Tibial nerve (tissue), 4 donors: ENCODE measurements at regions not wholly inside any gene's neighbourhood (a gene's known extent, or its start where the extent isn't known, plus 50 kb on each side); places are given as distances from the start of the nearest gene placed in this dataset.

Experiments
- DNase-seq, 2 donors: peaks; one replicate each; pipeline ENCODE4 v3.0.0-alpha.2; 2019; ENCODE audit warnings: low spot score in 2 of 2
- H3K27ac ChIP-seq, 4 donors: fragments of 200-600 bp; sonication (generic) in 3 of 4; one replicate each; pipeline ENCODE4 v1.5.1; 2017 to 2019; ENCODE audit warnings: mild to moderate bottlenecking in 1 of 4
- H3K27me3 ChIP-seq, 2 donors: fragments of 200-600 bp; sonication (generic) in 1 of 2; one replicate each; pipeline versions ENCODE4 v1.5.1 to v1.6.0; 2017 to 2019
- H3K36me3 ChIP-seq, 3 donors: fragments of 200-600 bp; sonication (generic); one replicate each; pipeline ENCODE4 v1.5.1; 2018 to 2019
- H3K4me1 ChIP-seq, 4 donors: fragments of 200-600 bp; sonication (generic) in 3 of 4; one replicate each; pipeline ENCODE4 v1.5.1; 2017 to 2019
- H3K4me3 ChIP-seq, 4 donors: fragments of 200-600 bp; sonication (generic) in 3 of 4; one replicate each; pipeline ENCODE4 v1.5.1; 2017 to 2019; ENCODE audit warnings: mild to moderate bottlenecking in 1 of 4, moderate library complexity in 1 of 4
- H3K9me3 ChIP-seq, 4 donors: fragments of 200-600 bp; sonication (generic) in 3 of 4; one replicate each; pipeline ENCODE4 v1.5.1; 2017 to 2019
- EP300 ChIP-seq, 2 donors: sonication (generic); formaldehyde crosslinking; IDR thresholded peaks; one replicate each; pipeline ENCODE4 v1.6.1; 2017; ENCODE audit warnings: antibody characterized with exemption in 2 of 2, mild to moderate bottlenecking in 1 of 2
- POLR2A ChIP-seq, 2 donors: fragments of 450-650 bp; IDR thresholded peaks; one replicate each; pipeline ENCODE4 v1.6.1; 2017; ENCODE audit warnings: antibody characterized with exemption in 2 of 2, mild to moderate bottlenecking in 2 of 2, moderate library complexity in 2 of 2
- WGBS, 2 donors: methylation state at CpG; one replicate each; pipeline ENCODE4 v1.1.5; 2018; 5-methylcytosine and 5-hydroxymethylcytosine counted together
- TF ChIP-seq, protein P1 (sequence below), 5 experiments: fragments of 200-600 bp in 3 of 5; fragments of 450-650 bp in 2 of 5; sonication (generic) in 3 of 5; IDR thresholded peaks; one replicate each; pipeline ENCODE4 v1.5.1; 2016 to 2019; ENCODE audit warnings: antibody characterized with exemption in 5 of 5, mild to moderate bottlenecking in 3 of 5, moderate library complexity in 2 of 5

DNA sequence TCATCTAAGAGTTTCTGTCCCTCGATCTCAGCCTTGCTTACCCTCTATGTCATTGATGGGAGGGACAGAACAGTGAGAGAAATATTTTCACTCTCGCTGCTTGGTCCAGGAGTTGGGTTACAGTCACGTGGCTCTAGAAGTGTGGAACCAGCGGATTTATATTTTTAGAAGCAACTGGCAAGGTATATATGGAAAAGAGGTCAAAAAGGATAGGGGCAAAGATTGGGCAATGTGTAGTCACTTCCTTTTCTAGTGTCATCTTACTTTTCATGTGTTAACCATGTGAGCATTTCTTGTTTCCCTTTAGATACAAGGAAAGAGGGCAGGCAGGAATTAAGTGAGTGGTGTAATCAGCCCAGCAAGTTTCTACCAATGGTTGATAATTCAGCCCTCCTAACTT lies 111.5 kb upstream of the ZNF366 start:
- H3K4me1 ChIP-seq = no peaks in the 10 kb centered on the region
- no peaks in the 10 kb centered on the region for H3K9me3 ChIP-seq
- TF ChIP-seq EP300 (IDR thresholded peaks at IDR 0.05) = no peak
- TF ChIP-seq, protein P1, sequence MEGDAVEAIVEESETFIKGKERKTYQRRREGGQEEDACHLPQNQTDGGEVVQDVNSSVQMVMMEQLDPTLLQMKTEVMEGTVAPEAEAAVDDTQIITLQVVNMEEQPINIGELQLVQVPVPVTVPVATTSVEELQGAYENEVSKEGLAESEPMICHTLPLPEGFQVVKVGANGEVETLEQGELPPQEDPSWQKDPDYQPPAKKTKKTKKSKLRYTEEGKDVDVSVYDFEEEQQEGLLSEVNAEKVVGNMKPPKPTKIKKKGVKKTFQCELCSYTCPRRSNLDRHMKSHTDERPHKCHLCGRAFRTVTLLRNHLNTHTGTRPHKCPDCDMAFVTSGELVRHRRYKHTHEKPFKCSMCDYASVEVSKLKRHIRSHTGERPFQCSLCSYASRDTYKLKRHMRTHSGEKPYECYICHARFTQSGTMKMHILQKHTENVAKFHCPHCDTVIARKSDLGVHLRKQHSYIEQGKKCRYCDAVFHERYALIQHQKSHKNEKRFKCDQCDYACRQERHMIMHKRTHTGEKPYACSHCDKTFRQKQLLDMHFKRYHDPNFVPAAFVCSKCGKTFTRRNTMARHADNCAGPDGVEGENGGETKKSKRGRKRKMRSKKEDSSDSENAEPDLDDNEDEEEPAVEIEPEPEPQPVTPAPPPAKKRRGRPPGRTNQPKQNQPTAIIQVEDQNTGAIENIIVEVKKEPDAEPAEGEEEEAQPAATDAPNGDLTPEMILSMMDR (IDR thresholded peaks at IDR 0.05) = no peak
- no peak for TF ChIP-seq POLR2A (IDR thresholded peaks at IDR 0.05)
- DNase-seq = no peak
- H3K27me3 ChIP-seq = no peaks in the 10 kb centered on the region
- H3K27ac ChIP-seq = no peak overlapping the region
- no peaks in the 10 kb centered on the region for H3K36me3 ChIP-seq
- WGBS, 2 donors = 71 to 72% methylated on average over 4 of the region's 4 CpGs
- H3K4me3 ChIP-seq = no peak overlapping the region

DNA sequence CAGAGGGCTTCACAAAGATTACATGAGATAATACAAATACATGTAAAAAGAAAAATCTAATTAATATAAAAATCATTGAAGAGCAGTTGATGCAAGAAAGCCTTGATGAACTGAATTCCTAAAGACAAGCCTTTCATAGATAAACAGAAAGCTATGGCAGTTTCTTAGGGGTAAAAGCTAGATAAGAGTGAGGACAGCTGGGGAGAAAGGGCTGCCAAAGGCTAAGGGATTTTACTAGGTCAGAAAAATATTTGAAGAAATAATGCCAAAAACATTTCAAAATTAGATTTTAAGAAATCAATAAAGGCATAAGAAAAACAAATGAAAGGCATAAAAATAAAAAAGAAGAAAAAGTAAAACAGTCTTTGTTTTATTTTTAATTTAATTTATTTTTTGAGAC lies 107.9 kb upstream of the ZNF366 start:
- H3K9me3 ChIP-seq = no peaks in the 10 kb centered on the region
- TF ChIP-seq, protein P1 (IDR thresholded peaks at IDR 0.05) = no peak
- TF ChIP-seq POLR2A (IDR thresholded peaks at IDR 0.05) (no peak), EP300 (IDR thresholded peaks at IDR 0.05) (no peak)
- H3K27me3 ChIP-seq = no peaks in the 10 kb centered on the region
- H3K4me3 ChIP-seq = no peak overlapping the region
- DNase-seq = no peak
- H3K36me3 ChIP-seq = no peaks in the 10 kb centered on the region
- no peak overlapping the region for H3K27ac ChIP-seq
- H3K4me1 ChIP-seq = peaks cover 0 to 12% (median 0%) of the 10 kb centered on the region in 4 donors

DNA sequence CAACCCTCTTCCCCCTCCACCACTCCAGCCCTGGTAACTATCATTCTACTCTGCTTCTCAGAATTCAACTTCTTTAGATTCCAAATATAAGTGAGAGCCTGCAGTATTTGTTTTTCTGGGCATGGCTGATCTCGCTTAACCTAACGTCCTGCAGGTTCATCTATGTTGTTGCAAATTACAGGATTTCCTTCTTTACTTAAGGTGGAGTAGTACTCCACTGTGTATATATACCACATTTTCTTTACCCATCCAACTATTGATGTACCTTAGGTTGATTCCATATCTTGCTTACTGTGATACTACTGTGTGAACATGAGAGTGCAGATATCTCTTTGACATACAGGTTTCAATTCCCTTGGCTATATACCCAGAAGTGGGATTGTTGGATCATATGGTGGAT lies 106.3 kb upstream of the ZNF366 start:
- WGBS, 2 donors = 87 to 92% methylated on average over 2 of the region's 2 CpGs
- Histone ChIP-seq H3K4me3 (no peak overlapping the region), H3K27ac (no peak overlapping the region), H3K36me3 (no peaks in the 10 kb centered on the region), H3K27me3 (no peaks in the 10 kb centered on the region), H3K9me3 (no peaks in the 10 kb centered on the region), H3K4me1 (peaks cover 0 to 13% (median 0%) of the 10 kb centered on the region in 4 donors)
- TF ChIP-seq EP300 (IDR thresholded peaks at IDR 0.05) = no peak
- no peak for TF ChIP-seq POLR2A (IDR thresholded peaks at IDR 0.05)
- TF ChIP-seq, protein P1 (IDR thresholded peaks at IDR 0.05) = no peak
- no peak for DNase-seq

DNA sequence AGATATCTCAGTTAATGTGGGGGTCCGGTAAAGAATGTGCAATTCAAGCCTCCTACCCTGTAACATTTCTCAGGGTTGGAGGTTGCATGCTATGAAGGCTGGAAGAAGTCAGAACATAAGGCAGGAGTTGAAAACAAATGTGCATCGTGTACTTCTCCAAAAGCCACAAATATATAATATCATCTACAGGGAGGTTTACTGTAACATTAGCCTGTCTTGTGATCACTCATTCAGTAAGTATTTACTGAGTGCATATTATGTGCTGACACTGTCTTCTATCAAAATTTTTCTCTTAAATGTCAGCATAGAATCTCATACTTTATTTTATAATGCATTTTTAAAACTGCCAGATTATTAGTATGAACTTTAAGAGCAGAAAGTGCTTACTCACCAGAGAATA lies 105.6 kb upstream of the ZNF366 start:
- TF ChIP-seq POLR2A (IDR thresholded peaks at IDR 0.05) (no peak), EP300 (IDR thresholded peaks at IDR 0.05) (no peak)
- TF ChIP-seq, protein P1 (IDR thresholded peaks at IDR 0.05) = no peak
- no peak for DNase-seq
- Histone ChIP-seq H3K9me3 (no peaks in the 10 kb centered on the region), H3K27ac (no peak overlapping the region), H3K36me3 (no peaks in the 10 kb centered on the region), H3K4me3 (no peak overlapping the region), H3K27me3 (no peaks in the 10 kb centered on the region), H3K4me1 (peaks cover 0 to 18% (median 0%) of the 10 kb centered on the region in 4 donors)
- 82 to 92% methylated on average over 2 of the region's 2 CpGs for WGBS, 2 donors

DNA sequence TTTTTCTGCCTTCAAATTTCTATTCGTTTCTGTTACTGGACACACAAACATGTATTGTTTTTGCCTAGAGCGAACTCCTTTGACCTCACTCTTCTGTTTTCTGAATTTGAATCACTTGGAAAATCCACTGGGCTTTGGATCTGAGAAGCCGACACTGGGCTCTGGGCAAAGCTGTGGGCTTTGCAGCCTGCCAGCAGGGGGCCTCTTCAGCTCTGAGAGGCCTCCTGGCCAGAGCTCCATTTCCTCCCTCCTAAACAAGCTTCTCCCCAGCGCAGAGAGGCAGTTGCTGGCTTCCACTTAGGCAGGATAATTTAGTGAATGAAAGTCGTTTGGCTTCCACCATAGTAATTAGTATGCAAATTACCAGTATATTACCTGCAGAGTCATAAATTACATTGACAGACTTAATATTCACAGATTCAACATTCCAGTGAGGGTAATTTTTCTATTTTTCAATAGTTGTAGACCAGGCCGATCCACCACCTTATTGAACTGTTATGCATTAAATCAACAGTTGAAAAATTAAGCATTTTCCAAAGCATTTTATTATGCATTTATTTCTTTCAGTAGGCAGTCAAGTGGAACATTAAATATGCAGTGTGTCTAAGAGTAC lies 104.0 kb upstream of the ZNF366 start:
- TF ChIP-seq POLR2A (IDR thresholded peaks at IDR 0.05) (no peak), EP300 (IDR thresholded peaks at IDR 0.05) (peak in 1 of 2 donors; percentile 17)
- TF ChIP-seq, protein P1 (IDR thresholded peaks at IDR 0.05) = peak; percentile 78 to 95 (median 88)
- WGBS, 2 donors = 18 to 21% methylated on average over 6 of the region's 6 CpGs
- H3K36me3 ChIP-seq = no peaks in the 10 kb centered on the region
- H3K4me3 ChIP-seq = no peak overlapping the region
- peaks cover 0 to 18% (median 0%) of the 10 kb centered on the region in 4 donors for H3K4me1 ChIP-seq
- H3K27me3 ChIP-seq = no peaks in the 10 kb centered on the region
- H3K27ac ChIP-seq = peak overlapping the region in 2 of 4 donors; percentile 5 to 21
- peak; percentile 48 to 62 for DNase-seq
- no peaks in the 10 kb centered on the region for H3K9me3 ChIP-seq
